Endothelial cell (in vitro differentiated cells): ENCODE measurements at regions not wholly inside any gene's neighbourhood (a gene's known extent, or its start where the extent isn't known, plus 50 kb on each side); places are given as distances from the start of the nearest gene placed in this dataset.

Experiments used
- DNase-seq: peaks from one replicate; pipeline ENCODE4 v3.0.0; 2021; ENCODE audit warnings: low spot score
- H3K27ac Mint-ChIP-seq: one replicate; pipeline ENCODE4 v1.8.0; 2021; ENCODE audit warnings: mixed read lengths, inconsistent platforms; ENCODE audit not compliant: unreplicated experiment
- H3K27me3 Mint-ChIP-seq: one replicate; pipeline ENCODE4 v1.8.0; 2021; ENCODE audit warnings: mild to moderate bottlenecking, moderate library complexity, mixed read lengths, inconsistent platforms; ENCODE audit not compliant: unreplicated experiment
- H3K36me3 Mint-ChIP-seq: one replicate; pipeline ENCODE4 v1.8.0; 2021; ENCODE audit warnings: mild to moderate bottlenecking, low read depth, mixed read lengths, inconsistent platforms; ENCODE audit not compliant: unreplicated experiment
- H3K4me1 Mint-ChIP-seq: one replicate; pipeline ENCODE4 v1.8.0; 2021; ENCODE audit warnings: mild to moderate bottlenecking, mixed read lengths, inconsistent platforms; ENCODE audit not compliant: unreplicated experiment
- H3K4me3 Mint-ChIP-seq: one replicate; pipeline ENCODE4 v1.8.0; 2021; ENCODE audit warnings: mild to moderate bottlenecking, mixed read lengths, inconsistent platforms; ENCODE audit not compliant: unreplicated experiment
- H3K9me3 Mint-ChIP-seq: one replicate; pipeline ENCODE4 v1.8.0; 2021; ENCODE audit warnings: mixed read lengths, inconsistent platforms; ENCODE audit not compliant: unreplicated experiment
- CTCF ChIP-seq: fragments of 200-600 bp; sonication (generic); IDR thresholded peaks from one replicate; pipeline ENCODE4 v1.5.0; 2021; ENCODE audit warnings: antibody characterized with exemption; ENCODE audit not compliant: unreplicated experiment

- Mint-ChIP-seq H3K4me1 (no peaks in the 10 kb centered on the region), H3K36me3 (peaks cover 3% of the 10 kb centered on the region), H3K27ac (no peak overlapping the region), H3K27me3 (no peaks in the 10 kb centered on the region), H3K9me3 (no peaks in the 10 kb centered on the region), H3K4me3 (no peak overlapping the region)
- DNase-seq: no peak
- TF ChIP-seq CTCF: no peak
Measured at GRCh38 chr1:13967707-13968106, 267.7 kb downstream of the PRDM2 start.

- Mint-ChIP-seq H3K27me3 (no peaks in the 10 kb centered on the region), H3K4me1 (no peaks in the 10 kb centered on the region), H3K9me3 (no peaks in the 10 kb centered on the region), H3K4me3 (no peak overlapping the region), H3K27ac (no peak overlapping the region), H3K36me3 (peaks cover 3% of the 10 kb centered on the region)
- DNase-seq: no peak
- TF ChIP-seq CTCF: no peak
Measured at GRCh38 chr1:13968361-13968760, 268.4 kb downstream of the PRDM2 start.

GRCh38 chr1:13970631-13971247 lies 270.8 kb downstream of the PRDM2 start:
- TF ChIP-seq CTCF: no peak
- DNase-seq: no peak
- H3K27me3 Mint-ChIP-seq: no peaks in the 10 kb centered on the region
- H3K36me3 Mint-ChIP-seq: no peaks in the 10 kb centered on the region
- no peaks in the 10 kb centered on the region for H3K9me3 Mint-ChIP-seq
- no peak overlapping the region for H3K27ac Mint-ChIP-seq
- no peaks in the 10 kb centered on the region for H3K4me1 Mint-ChIP-seq
- H3K4me3 Mint-ChIP-seq: no peak overlapping the region

GRCh38 chr1:13976485-13976884 lies 276.5 kb downstream of the PRDM2 start:
- DNase-seq: no peak
- Mint-ChIP-seq H3K9me3 (no peaks in the 10 kb centered on the region), H3K27ac (no peak overlapping the region), H3K36me3 (no peaks in the 10 kb centered on the region), H3K4me3 (no peak overlapping the region), H3K4me1 (no peaks in the 10 kb centered on the region), H3K27me3 (no peaks in the 10 kb centered on the region)
- TF ChIP-seq CTCF: no peak

GRCh38 chr1:13981142-13981541 lies 281.2 kb downstream of the PRDM2 start:
- Mint-ChIP-seq H3K27me3 (no peaks in the 10 kb centered on the region), H3K36me3 (no peaks in the 10 kb centered on the region), H3K4me1 (no peaks in the 10 kb centered on the region), H3K9me3 (no peaks in the 10 kb centered on the region), H3K27ac (no peak overlapping the region), H3K4me3 (no peak overlapping the region)
- no peak for DNase-seq
- TF ChIP-seq CTCF: no peak
